Duodenal mucosa (tissue), 2 donors: ENCODE measurements at regions not wholly inside any gene's neighbourhood (a gene's known extent, or its start where the extent isn't known, plus 50 kb on each side); places are given as distances from the start of the nearest gene placed in this dataset.
"Not testable (repeated sequence)": the region's sequence is repeated elsewhere in the genome, so short reads cannot be mapped to it uniquely, and the experiment has no call there.

ENCODE experiments used
- H3K27ac ChIP-seq: one replicate; pipeline ENCODE4 v1.7.0; 2013; ENCODE audit warnings: low read depth, low read length
- H3K27me3 ChIP-seq, 2 donors: one replicate each; pipeline ENCODE4 v1.7.0; 2013; ENCODE audit warnings: low read length in 2 of 2, control low read depth in 1 of 2; ENCODE audit not compliant: insufficient read depth in 2 of 2, control insufficient read depth in 1 of 2
- H3K36me3 ChIP-seq, 2 donors: one replicate each; pipeline ENCODE4 v1.7.0; 2013; ENCODE audit warnings: low read length in 2 of 2, control low read depth in 1 of 2; ENCODE audit not compliant: insufficient read depth in 2 of 2, control insufficient read depth in 1 of 2
- H3K4me1 ChIP-seq, 2 donors: one replicate each; pipeline ENCODE4 v1.7.0; 2013; ENCODE audit warnings: low read length in 2 of 2, control low read depth in 1 of 2; ENCODE audit not compliant: insufficient read depth in 2 of 2, control insufficient read depth in 1 of 2
- H3K4me3 ChIP-seq, 2 donors: one replicate each; pipeline ENCODE4 v1.7.0; 2013; ENCODE audit warnings: low read length in 2 of 2, low read depth in 1 of 2
- H3K9ac ChIP-seq, 2 donors: one replicate each; pipeline ENCODE4 v1.7.0; 2013; ENCODE audit warnings: low read length in 2 of 2, low read depth in 1 of 2
- H3K9me3 ChIP-seq, 2 donors: one replicate each; pipeline ENCODE4 v1.7.0; 2013; ENCODE audit warnings: low read length in 2 of 2, control low read depth in 1 of 2; ENCODE audit not compliant: control insufficient read depth in 1 of 2

GRCh38 chr1:65087519-65087918 is 60.5 kb upstream of the AK4 start:
- H3K4me3 ChIP-seq, H3K36me3 ChIP-seq, H3K27ac ChIP-seq, H3K9me3 ChIP-seq, H3K9ac ChIP-seq, H3K27me3 ChIP-seq: not testable (repeated sequence)
- H3K4me1 ChIP-seq = peaks cover 6 to 16% of the 10 kb centered on the region in 2 donors

DNA sequence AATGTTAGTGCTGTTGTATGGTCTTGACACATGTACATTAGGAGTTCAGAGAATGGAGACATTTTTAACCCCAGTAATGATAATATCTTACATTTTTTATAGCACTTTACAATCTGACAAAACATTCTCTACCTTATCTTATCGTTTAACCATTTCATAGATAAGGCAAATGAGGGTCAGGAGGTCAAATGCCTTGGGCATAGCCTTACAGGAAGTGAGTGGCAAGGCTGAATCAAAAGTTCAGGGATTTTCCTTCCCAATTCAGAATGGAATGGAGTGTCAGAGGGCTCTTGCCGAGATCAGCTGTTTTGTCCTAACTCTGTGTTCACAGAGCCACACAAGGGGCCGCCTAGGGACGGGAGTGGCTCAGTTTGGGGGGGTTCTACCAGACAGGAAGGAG is 57.6 kb upstream of the AK4 start:
- H3K9ac ChIP-seq = no peak overlapping the region
- H3K27ac ChIP-seq = no peak overlapping the region
- no peak overlapping the region for H3K4me3 ChIP-seq
- H3K27me3 ChIP-seq = no peaks in the 10 kb centered on the region
- peaks cover 6 to 16% of the 10 kb centered on the region in 2 donors for H3K4me1 ChIP-seq
- no peaks in the 10 kb centered on the region for H3K36me3 ChIP-seq
- peaks cover 2 to 3% of the 10 kb centered on the region in 2 donors for H3K9me3 ChIP-seq

GRCh38 chr1:65092691-65093090 is 55.3 kb upstream of the AK4 start:
- Histone ChIP-seq H3K4me3 (no peak overlapping the region), H3K9ac (no peak overlapping the region), H3K36me3 (no peaks in the 10 kb centered on the region), H3K27ac (no peak overlapping the region), H3K27me3 (no peaks in the 10 kb centered on the region), H3K4me1 (peaks cover 6 to 16% of the 10 kb centered on the region in 2 donors), H3K9me3 (peaks cover 2 to 3% of the 10 kb centered on the region in 2 donors)

- Histone ChIP-seq H3K9me3 (peaks cover 2 to 10% of the 10 kb centered on the region in 2 donors), H3K27ac (no peak overlapping the region), H3K4me1 (no peaks in the 10 kb centered on the region)
These were observed 50.9 kb upstream of the AK4 start for GRCh38 chr1:65097076-65097475.

More at GRCh38 chr1:65097076-65097475, 50.9 kb upstream of the AK4 start:
- H3K4me3 ChIP-seq = no peak overlapping the region
- no peaks in the 10 kb centered on the region for H3K27me3 ChIP-seq
- no peaks in the 10 kb centered on the region for H3K36me3 ChIP-seq
- H3K9ac ChIP-seq = no peak overlapping the region
